ENCODE measurements at regions not wholly inside any gene's neighbourhood (a gene's known extent, or its start where the extent isn't known, plus 50 kb on each side); places are given as distances from the start of the nearest gene placed in this dataset.

- TF ChIP-seq, protein P1, sequence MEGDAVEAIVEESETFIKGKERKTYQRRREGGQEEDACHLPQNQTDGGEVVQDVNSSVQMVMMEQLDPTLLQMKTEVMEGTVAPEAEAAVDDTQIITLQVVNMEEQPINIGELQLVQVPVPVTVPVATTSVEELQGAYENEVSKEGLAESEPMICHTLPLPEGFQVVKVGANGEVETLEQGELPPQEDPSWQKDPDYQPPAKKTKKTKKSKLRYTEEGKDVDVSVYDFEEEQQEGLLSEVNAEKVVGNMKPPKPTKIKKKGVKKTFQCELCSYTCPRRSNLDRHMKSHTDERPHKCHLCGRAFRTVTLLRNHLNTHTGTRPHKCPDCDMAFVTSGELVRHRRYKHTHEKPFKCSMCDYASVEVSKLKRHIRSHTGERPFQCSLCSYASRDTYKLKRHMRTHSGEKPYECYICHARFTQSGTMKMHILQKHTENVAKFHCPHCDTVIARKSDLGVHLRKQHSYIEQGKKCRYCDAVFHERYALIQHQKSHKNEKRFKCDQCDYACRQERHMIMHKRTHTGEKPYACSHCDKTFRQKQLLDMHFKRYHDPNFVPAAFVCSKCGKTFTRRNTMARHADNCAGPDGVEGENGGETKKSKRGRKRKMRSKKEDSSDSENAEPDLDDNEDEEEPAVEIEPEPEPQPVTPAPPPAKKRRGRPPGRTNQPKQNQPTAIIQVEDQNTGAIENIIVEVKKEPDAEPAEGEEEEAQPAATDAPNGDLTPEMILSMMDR (IDR thresholded peaks at IDR 0.05) = no peak
- TF ChIP-seq POLR2A (IDR thresholded peaks at IDR 0.05) = no peak
These were observed 1076.4 kb upstream of the PABPC4L start for GRCh38 chr4:135277980-135278315.

Measured in thyroid gland (tissue), 4 donors.